ENCODE measurements at regions not wholly inside any gene's neighbourhood (a gene's known extent, or its start where the extent isn't known, plus 50 kb on each side); places are given as distances from the start of the nearest gene placed in this dataset.

DNA sequence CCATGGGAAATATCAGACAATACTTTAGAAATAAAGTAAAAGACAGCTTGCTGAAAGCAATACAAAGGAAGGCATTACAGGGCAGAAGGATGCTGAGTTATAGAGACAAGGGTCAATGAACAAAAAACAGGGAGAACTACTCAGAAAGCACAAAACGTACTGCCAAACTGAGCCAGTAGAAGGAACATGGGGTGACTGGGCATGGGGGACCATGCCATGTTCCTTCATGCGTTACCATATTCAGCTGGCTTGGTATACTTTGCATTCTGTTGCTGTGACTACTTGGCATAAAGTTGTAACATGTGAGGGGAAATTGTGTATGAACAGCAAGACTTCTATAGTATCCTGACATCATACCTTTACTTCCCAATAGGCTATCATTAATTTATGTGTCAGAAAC is 358.6 kb upstream of the LYPLAL1 start:
- no peaks in the 10 kb centered on the region for H4K20me1 ChIP-seq (ENCODE audit: control insufficient read depth, insufficient read depth)
- CTCF ChIA-PET: no interaction called here
- TF ChIP-seq EZH2 (IDR thresholded peaks at IDR 0.05; ENCODE audit: borderline replicate concordance, control insufficient read depth, low read depth, low read length): no peak
- TF ChIP-seq ZNF274 (IDR thresholded peaks at IDR 0.05; ENCODE audit: insufficient read depth, insufficient read length): no peak
- TF ChIP-seq, protein P1, sequence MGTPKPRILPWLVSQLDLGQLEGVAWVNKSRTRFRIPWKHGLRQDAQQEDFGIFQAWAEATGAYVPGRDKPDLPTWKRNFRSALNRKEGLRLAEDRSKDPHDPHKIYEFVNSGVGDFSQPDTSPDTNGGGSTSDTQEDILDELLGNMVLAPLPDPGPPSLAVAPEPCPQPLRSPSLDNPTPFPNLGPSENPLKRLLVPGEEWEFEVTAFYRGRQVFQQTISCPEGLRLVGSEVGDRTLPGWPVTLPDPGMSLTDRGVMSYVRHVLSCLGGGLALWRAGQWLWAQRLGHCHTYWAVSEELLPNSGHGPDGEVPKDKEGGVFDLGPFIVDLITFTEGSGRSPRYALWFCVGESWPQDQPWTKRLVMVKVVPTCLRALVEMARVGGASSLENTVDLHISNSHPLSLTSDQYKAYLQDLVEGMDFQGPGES (IDR thresholded peaks at IDR 0.05): no peak
- TF ChIP-seq ZZZ3 (IDR thresholded peaks at IDR 0.05; ENCODE audit: control insufficient read depth, insufficient read length, low read depth): no peak
- no peak for TF ChIP-seq NR2C1 (IDR thresholded peaks at IDR 0.05)
- TF ChIP-seq TBL1XR1 (IDR thresholded peaks at IDR 0.05; ENCODE audit: low read depth, low read length): no peak
- no peak for TF ChIP-seq CHD2 (IDR thresholded peaks at IDR 0.05; ENCODE audit: borderline replicate concordance, low read depth, low read length)
- no peak for TF ChIP-seq EP300 (IDR thresholded peaks at IDR 0.05; ENCODE audit: borderline replicate concordance in 1 of 2, control insufficient read depth in 1 of 2, low read depth in 2 of 2, low read length in 2 of 2)
- TF ChIP-seq KDM1A (IDR thresholded peaks at IDR 0.05; ENCODE audit: borderline replicate concordance): no peak
- TF ChIP-seq, protein P2, sequence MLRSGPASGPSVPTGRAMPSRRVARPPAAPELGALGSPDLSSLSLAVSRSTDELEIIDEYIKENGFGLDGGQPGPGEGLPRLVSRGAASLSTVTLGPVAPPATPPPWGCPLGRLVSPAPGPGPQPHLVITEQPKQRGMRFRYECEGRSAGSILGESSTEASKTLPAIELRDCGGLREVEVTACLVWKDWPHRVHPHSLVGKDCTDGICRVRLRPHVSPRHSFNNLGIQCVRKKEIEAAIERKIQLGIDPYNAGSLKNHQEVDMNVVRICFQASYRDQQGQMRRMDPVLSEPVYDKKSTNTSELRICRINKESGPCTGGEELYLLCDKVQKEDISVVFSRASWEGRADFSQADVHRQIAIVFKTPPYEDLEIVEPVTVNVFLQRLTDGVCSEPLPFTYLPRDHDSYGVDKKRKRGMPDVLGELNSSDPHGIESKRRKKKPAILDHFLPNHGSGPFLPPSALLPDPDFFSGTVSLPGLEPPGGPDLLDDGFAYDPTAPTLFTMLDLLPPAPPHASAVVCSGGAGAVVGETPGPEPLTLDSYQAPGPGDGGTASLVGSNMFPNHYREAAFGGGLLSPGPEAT (IDR thresholded peaks at IDR 0.05; ENCODE audit: low read depth): no peak
- no peak for TF ChIP-seq MXI1 (IDR thresholded peaks at IDR 0.05; ENCODE audit: low read depth, low read length)
- no peak for TF ChIP-seq HDAC2 (IDR thresholded peaks at IDR 0.05)
- TF ChIP-seq NFYB (IDR thresholded peaks at IDR 0.05; ENCODE audit: insufficient read depth, low read depth, low read length): no peak
- no peaks in the 10 kb centered on the region for H3K36me3 ChIP-seq (ENCODE audit: control insufficient read depth in 2 of 2, insufficient read depth in 2 of 2, low read length in 1 of 2)
- POLR2A ChIA-PET: no interaction called here
- intact Hi-C loops (cut with micrococcal nuclease; ENCODE audit: unreplicated experiment) (no loop called here), in situ Hi-C loops (cut with MboI) (no loop called here)
- no peak overlapping the region for H3K9ac ChIP-seq (ENCODE audit: control insufficient read depth, insufficient read depth, low read length)
- H3K27ac ChIP-seq (ENCODE audit: control insufficient read depth, insufficient read depth): no peak overlapping the region
- ATAC-seq (no peak), FAIRE-seq (no peak), DNase-seq (ENCODE audit: low read depth, low spot score) (no peak)
- H3K4me3 ChIP-seq: no peak overlapping the region
- RAD21 ChIA-PET (ENCODE audit: unreplicated experiment): no interaction called here
- WGBS (ENCODE audit: insufficient coverage, insufficient replicate concordance, low lambda C conversion rate, missing lambda C conversion rate): 0% methylated on average over 2 of the region's 2 CpGs
- BruUV-seq (replicated peaks): no TSS peak
- H2AFZ ChIP-seq (ENCODE audit: control insufficient read depth, low read depth, low read length): no peak overlapping the region
- SMC1A ChIA-PET (ENCODE audit: uncharacterized antibody, unreplicated experiment): no interaction called here
- no peaks in the 10 kb centered on the region for H3K9me3 ChIP-seq (replicated peaks; ENCODE audit: control insufficient read depth, insufficient read depth, low read length)
- H3K4me1 ChIP-seq (ENCODE audit: control insufficient read depth, insufficient read depth, low read length): no peaks in the 10 kb centered on the region
- H3K4me2 ChIP-seq (ENCODE audit: control insufficient read depth, insufficient read depth): no peak overlapping the region
- no peaks in the 10 kb centered on the region for H3K79me2 ChIP-seq (ENCODE audit: control insufficient read depth, insufficient read depth, low read length)
- H3K27me3 ChIP-seq (replicated peaks in 1 of 2; ENCODE audit: control insufficient read depth in 2 of 2, insufficient read depth in 2 of 2, low read length in 1 of 2): no peaks in the 10 kb centered on the region

All from GM12878 (cell line).